ENCODE measurements at regions not wholly inside any gene's neighbourhood (a gene's known extent, or its start where the extent isn't known, plus 50 kb on each side); places are given as distances from the start of the nearest gene placed in this dataset.

DNA sequence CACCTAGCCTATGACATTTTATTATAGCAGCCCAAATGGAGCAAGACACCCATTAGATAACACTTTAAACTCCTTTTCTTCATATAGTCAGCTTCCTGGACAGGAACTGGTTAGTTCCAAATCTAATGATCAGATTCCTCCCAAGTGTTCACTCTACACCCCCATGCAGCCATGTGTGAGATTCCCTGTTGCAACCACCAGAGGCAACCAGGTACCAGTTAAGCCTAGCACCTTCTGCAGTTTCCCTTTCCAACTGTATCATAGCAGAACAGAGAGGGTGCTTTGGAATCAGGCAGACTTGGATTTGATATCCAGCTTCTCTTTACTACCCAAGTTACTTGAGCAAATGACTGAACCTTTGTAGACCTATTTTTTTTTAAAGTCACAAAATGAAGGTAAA is 296.6 kb upstream of the PCSK5 start:
- Mint-ChIP-seq H3K27ac (no peak overlapping the region), H3K9me3 (no peaks in the 10 kb centered on the region), H3K4me3 (no peak overlapping the region), H3K27me3 (no peaks in the 10 kb centered on the region), H3K4me1 (ENCODE audit: low read depth) (no peaks in the 10 kb centered on the region), H3K36me3 (ENCODE audit: low read depth) (no peaks in the 10 kb centered on the region)
- no peak for ATAC-seq (ENCODE audit: poor library complexity)
- no peak overlapping the region for H3K27ac ChIP-seq (ENCODE audit: low read depth in 1 of 2, low read length in 2 of 2)
- TF ChIP-seq, protein P1, sequence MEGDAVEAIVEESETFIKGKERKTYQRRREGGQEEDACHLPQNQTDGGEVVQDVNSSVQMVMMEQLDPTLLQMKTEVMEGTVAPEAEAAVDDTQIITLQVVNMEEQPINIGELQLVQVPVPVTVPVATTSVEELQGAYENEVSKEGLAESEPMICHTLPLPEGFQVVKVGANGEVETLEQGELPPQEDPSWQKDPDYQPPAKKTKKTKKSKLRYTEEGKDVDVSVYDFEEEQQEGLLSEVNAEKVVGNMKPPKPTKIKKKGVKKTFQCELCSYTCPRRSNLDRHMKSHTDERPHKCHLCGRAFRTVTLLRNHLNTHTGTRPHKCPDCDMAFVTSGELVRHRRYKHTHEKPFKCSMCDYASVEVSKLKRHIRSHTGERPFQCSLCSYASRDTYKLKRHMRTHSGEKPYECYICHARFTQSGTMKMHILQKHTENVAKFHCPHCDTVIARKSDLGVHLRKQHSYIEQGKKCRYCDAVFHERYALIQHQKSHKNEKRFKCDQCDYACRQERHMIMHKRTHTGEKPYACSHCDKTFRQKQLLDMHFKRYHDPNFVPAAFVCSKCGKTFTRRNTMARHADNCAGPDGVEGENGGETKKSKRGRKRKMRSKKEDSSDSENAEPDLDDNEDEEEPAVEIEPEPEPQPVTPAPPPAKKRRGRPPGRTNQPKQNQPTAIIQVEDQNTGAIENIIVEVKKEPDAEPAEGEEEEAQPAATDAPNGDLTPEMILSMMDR (IDR thresholded peaks at IDR 0.05): no peak
- no peak for DNase-seq
- no peaks in the 10 kb centered on the region for H3K4me1 ChIP-seq (ENCODE audit: insufficient read depth, low read length)
- no peaks in the 10 kb centered on the region for H3K27me3 ChIP-seq (ENCODE audit: control insufficient read depth in 1 of 2, insufficient read depth in 2 of 2, low read length in 2 of 2)
- intact Hi-C loops (cut with DNase I, micrococcal nuclease): no loop called here
- no peaks in the 10 kb centered on the region for H3K36me3 ChIP-seq (ENCODE audit: insufficient read depth, low read length)
- POLR2A ChIA-PET: no interaction called here
- H3K4me3 ChIP-seq (ENCODE audit: low read length): no peak overlapping the region
- CTCF ChIA-PET: no interaction called here
- no peaks in the 10 kb centered on the region for H3K9me3 ChIP-seq (ENCODE audit: control insufficient read depth in 1 of 2, insufficient read depth in 1 of 2, low read length in 2 of 2)

DNA sequence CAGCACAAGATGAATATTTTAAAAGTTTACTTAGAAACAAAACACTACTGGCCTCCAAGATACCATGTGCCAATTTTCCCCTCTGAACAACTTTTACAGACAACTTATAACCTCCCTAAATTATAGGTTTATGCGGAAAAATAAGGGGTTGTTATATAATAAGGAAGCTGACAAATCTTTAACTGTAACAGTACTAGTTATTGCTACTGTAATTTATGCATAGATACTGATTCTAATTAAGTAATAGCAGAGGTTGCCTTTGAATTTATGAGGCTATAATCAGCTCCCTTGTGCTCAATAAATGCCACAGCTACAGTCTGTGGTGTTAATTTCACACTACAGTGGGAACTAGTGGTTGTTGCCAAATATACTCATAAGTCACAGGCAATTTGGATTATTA is 291.3 kb upstream of the PCSK5 start:
- H3K27ac ChIP-seq (ENCODE audit: low read depth in 1 of 2, low read length in 2 of 2): no peak overlapping the region
- POLR2A ChIA-PET: no interaction called here
- ATAC-seq (ENCODE audit: poor library complexity) (no peak), DNase-seq (no peak)
- H3K4me1 ChIP-seq (ENCODE audit: insufficient read depth, low read length): no peaks in the 10 kb centered on the region
- TF ChIP-seq, protein P1 (IDR thresholded peaks at IDR 0.05): no peak
- no peaks in the 10 kb centered on the region for H3K27me3 ChIP-seq (ENCODE audit: control insufficient read depth in 1 of 2, insufficient read depth in 2 of 2, low read length in 2 of 2)
- no peaks in the 10 kb centered on the region for H3K9me3 ChIP-seq (ENCODE audit: control insufficient read depth in 1 of 2, insufficient read depth in 1 of 2, low read length in 2 of 2)
- Mint-ChIP-seq H3K4me3 (no peak overlapping the region), H3K9me3 (no peaks in the 10 kb centered on the region), H3K27ac (no peak overlapping the region), H3K36me3 (ENCODE audit: low read depth) (no peaks in the 10 kb centered on the region), H3K4me1 (ENCODE audit: low read depth) (no peaks in the 10 kb centered on the region), H3K27me3 (peaks cover 5% of the 10 kb centered on the region)
- intact Hi-C loops (cut with DNase I, micrococcal nuclease): no loop called here
- no peaks in the 10 kb centered on the region for H3K36me3 ChIP-seq (ENCODE audit: insufficient read depth, low read length)
- no peak overlapping the region for H3K4me3 ChIP-seq (ENCODE audit: low read length)
- CTCF ChIA-PET: no interaction called here

DNA sequence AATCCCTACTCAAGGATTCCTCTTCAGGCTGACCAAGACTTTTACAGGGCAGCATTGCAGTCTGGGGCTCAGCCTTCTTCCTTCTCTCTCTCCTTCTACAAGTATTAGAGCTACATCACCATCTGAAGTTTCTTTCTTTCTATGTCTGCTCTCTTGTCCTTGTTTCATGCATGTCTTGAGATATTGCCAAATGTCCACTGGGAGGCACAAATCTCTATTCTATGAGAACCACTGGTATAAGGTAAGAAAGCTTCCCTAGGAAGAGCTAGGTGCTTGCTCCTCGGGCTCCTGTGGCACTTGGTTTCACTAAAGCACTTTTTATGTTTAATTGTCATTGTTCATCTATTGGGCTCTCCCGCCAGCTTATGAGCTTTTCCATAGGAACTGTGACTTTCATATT is 289.2 kb upstream of the PCSK5 start:
- Mint-ChIP-seq H3K4me1 (ENCODE audit: low read depth) (no peaks in the 10 kb centered on the region), H3K27ac (no peak overlapping the region), H3K27me3 (peaks cover 5% of the 10 kb centered on the region), H3K9me3 (no peaks in the 10 kb centered on the region), H3K4me3 (no peak overlapping the region), H3K36me3 (ENCODE audit: low read depth) (no peaks in the 10 kb centered on the region)
- H3K27me3 ChIP-seq (ENCODE audit: control insufficient read depth in 1 of 2, insufficient read depth in 2 of 2, low read length in 2 of 2): no peaks in the 10 kb centered on the region
- H3K4me3 ChIP-seq (ENCODE audit: low read length): no peak overlapping the region
- ChIA-PET CTCF (no interaction called here), POLR2A (no interaction called here)
- no peaks in the 10 kb centered on the region for H3K9me3 ChIP-seq (ENCODE audit: control insufficient read depth in 1 of 2, insufficient read depth in 1 of 2, low read length in 2 of 2)
- H3K4me1 ChIP-seq (ENCODE audit: insufficient read depth, low read length): no peaks in the 10 kb centered on the region
- intact Hi-C loops (cut with DNase I, micrococcal nuclease): no loop called here
- H3K36me3 ChIP-seq (ENCODE audit: insufficient read depth, low read length): no peaks in the 10 kb centered on the region
- no peak for ATAC-seq (ENCODE audit: poor library complexity)
- TF ChIP-seq, protein P1 (IDR thresholded peaks at IDR 0.05): no peak
- no peak for DNase-seq
- no peak overlapping the region for H3K27ac ChIP-seq (ENCODE audit: low read depth in 1 of 2, low read length in 2 of 2)

All from CD4-positive, alpha-beta T cell (primary cell).